Hepatocyte (in vitro differentiated cells): ENCODE measurements at regions not wholly inside any gene's neighbourhood (a gene's known extent, or its start where the extent isn't known, plus 50 kb on each side); places are given as distances from the start of the nearest gene placed in this dataset.
A peak's percentile ranks its signal among the peaks of the same experiment; 100 is the strongest.

Experiments
- DNase-seq: peaks from one replicate; pipeline ENCODE4 v3.0.0-alpha.2; 2016; ENCODE audit warnings: low spot score
- H2AFZ ChIP-seq: fragments of 200-600 bp; sonication (generic); 2 replicates; pipeline ENCODE4 v1.6.0; 2016; ENCODE audit warnings: antibody characterized with exemption, mild to moderate bottlenecking
- H3K27ac ChIP-seq: fragments of 200-600 bp; sonication (generic); 2 replicates; pipeline ENCODE4 v1.5.1; 2016; ENCODE audit warnings: mild to moderate bottlenecking
- H3K27me3 ChIP-seq: fragments of 200-600 bp; sonication (generic); 2 replicates; pipeline ENCODE4 v1.6.1; 2016
- H3K36me3 ChIP-seq: fragments of 200-600 bp; sonication (generic); replicated peaks from 2 replicates; pipeline ENCODE4 v1.5.1; 2016; ENCODE audit warnings: low read depth; ENCODE audit not compliant: insufficient read depth
- H3K4me1 ChIP-seq: fragments of 200-600 bp; sonication (generic); 2 replicates; pipeline ENCODE4 v1.5.1; 2016; ENCODE audit warnings: mild to moderate bottlenecking, moderate library complexity; ENCODE audit not compliant: insufficient read depth
- H3K4me2 ChIP-seq: fragments of 200-600 bp; sonication (generic); 2 replicates; pipeline ENCODE4 v1.6.0; 2016
- H3K4me3 ChIP-seq: fragments of 200-600 bp; sonication (generic); 2 replicates; pipeline ENCODE4 v1.5.1; 2016; ENCODE audit warnings: mild to moderate bottlenecking
- H3K79me2 ChIP-seq: fragments of 200-600 bp; sonication (generic); 2 replicates; pipeline ENCODE4 v1.6.0; 2017; ENCODE audit warnings: mild to moderate bottlenecking
- H3K9me2 ChIP-seq: fragments of 200-600 bp; sonication (generic); replicated peaks from 2 replicates; pipeline ENCODE4 v1.6.0; 2017; ENCODE audit warnings: mild to moderate bottlenecking; ENCODE audit not compliant: insufficient read depth
- H3K9me3 ChIP-seq: fragments of 200-600 bp; sonication (generic); 2 replicates; pipeline ENCODE4 v1.5.1; 2016; ENCODE audit warnings: low read depth, mild to moderate bottlenecking
- H4K20me1 ChIP-seq: fragments of 200-600 bp; sonication (generic); 2 replicates; pipeline ENCODE4 v1.6.0; 2016; ENCODE audit warnings: mild to moderate bottlenecking; ENCODE audit not compliant: insufficient read depth, poor library complexity, severe bottlenecking
- EZH2 ChIP-seq: fragments of 200-600 bp; sonication (generic); IDR thresholded peaks from 2 replicates; pipeline ENCODE4 v1.6.1; 2016; ENCODE audit warnings: antibody characterized with exemption, mild to moderate bottlenecking, borderline replicate concordance
- EZH2phosphoT487 ChIP-seq: fragments of 200-600 bp; sonication (generic); IDR thresholded peaks from one replicate; pipeline ENCODE4 v1.6.1; 2018; ENCODE audit warnings: antibody characterized with exemption, mild to moderate bottlenecking, low read depth, moderate library complexity; ENCODE audit not compliant: unreplicated experiment, severe bottlenecking
- WGBS: methylation state at CpG from one replicate; pipeline ENCODE4 v1.1.6; 2016; ENCODE audit warnings: low lambda C conversion rate; ENCODE audit errors: missing lambda C conversion rate; 5-methylcytosine and 5-hydroxymethylcytosine counted together
- TF ChIP-seq, protein P1 (sequence below): fragments of 200-600 bp; sonication (generic); IDR thresholded peaks from 2 replicates; pipeline ENCODE4 v1.5.1; 2016; ENCODE audit warnings: antibody characterized with exemption, mild to moderate bottlenecking; ENCODE audit not compliant: poor library complexity

DNA sequence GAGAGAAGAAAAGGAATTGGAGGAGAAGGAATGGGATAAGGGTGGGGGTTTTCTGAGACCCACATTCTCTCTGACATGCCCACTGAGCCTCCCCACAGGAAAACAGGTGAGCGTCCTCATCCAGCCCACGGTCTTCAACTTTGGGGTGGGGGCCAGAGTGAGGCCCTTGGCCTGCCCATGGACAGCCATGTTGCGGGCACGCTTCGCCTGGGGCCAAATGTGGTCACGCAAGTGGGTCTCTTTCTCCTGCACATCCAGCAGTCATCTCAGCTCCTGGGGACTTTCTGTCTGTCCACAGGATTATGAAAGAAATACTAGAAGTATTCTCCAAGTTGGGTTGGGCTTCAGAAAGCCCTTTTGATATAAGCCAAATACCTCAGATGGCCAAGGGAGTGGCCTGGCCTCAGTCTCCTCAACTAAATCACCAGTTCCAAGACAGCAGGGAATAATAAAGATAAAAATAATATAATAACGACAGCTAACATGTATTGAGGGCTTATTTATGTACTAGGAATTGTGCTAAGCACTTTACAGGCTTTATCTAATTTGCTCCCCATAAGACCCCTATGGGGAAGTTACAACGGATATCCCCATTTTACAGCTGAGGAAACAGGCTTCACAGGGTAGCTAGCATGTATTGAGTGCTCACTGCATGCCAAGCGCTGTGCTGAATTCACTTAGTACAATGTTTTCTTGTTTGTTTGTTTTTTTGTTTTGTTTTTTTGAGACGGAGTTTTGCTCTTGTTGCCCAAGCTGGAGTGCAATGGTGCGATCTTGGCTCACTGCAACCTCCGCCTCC is 57.2 kb upstream of the LBX1 start:
- H3K9me2 ChIP-seq, result no peaks in the 10 kb centered on the region
- no peaks in the 10 kb centered on the region for H3K79me2 ChIP-seq
- no peaks in the 10 kb centered on the region for H4K20me1 ChIP-seq
- H3K4me2 ChIP-seq, result no peak overlapping the region
- H3K4me1 ChIP-seq, result peaks cover 11% of the 10 kb centered on the region
- H2AFZ ChIP-seq, result no peak overlapping the region
- 67% methylated on average over 12 of the region's 12 CpGs for WGBS
- H3K27me3 ChIP-seq, result peaks cover 97% of the 10 kb centered on the region
- no peak overlapping the region for H3K4me3 ChIP-seq
- no peak for TF ChIP-seq EZH2
- TF ChIP-seq EZH2phosphoT487, result no peak
- TF ChIP-seq, protein P1, sequence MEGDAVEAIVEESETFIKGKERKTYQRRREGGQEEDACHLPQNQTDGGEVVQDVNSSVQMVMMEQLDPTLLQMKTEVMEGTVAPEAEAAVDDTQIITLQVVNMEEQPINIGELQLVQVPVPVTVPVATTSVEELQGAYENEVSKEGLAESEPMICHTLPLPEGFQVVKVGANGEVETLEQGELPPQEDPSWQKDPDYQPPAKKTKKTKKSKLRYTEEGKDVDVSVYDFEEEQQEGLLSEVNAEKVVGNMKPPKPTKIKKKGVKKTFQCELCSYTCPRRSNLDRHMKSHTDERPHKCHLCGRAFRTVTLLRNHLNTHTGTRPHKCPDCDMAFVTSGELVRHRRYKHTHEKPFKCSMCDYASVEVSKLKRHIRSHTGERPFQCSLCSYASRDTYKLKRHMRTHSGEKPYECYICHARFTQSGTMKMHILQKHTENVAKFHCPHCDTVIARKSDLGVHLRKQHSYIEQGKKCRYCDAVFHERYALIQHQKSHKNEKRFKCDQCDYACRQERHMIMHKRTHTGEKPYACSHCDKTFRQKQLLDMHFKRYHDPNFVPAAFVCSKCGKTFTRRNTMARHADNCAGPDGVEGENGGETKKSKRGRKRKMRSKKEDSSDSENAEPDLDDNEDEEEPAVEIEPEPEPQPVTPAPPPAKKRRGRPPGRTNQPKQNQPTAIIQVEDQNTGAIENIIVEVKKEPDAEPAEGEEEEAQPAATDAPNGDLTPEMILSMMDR, result no peak
- no peaks in the 10 kb centered on the region for H3K36me3 ChIP-seq
- DNase-seq, result no peak
- no peaks in the 10 kb centered on the region for H3K9me3 ChIP-seq
- no peak overlapping the region for H3K27ac ChIP-seq

DNA sequence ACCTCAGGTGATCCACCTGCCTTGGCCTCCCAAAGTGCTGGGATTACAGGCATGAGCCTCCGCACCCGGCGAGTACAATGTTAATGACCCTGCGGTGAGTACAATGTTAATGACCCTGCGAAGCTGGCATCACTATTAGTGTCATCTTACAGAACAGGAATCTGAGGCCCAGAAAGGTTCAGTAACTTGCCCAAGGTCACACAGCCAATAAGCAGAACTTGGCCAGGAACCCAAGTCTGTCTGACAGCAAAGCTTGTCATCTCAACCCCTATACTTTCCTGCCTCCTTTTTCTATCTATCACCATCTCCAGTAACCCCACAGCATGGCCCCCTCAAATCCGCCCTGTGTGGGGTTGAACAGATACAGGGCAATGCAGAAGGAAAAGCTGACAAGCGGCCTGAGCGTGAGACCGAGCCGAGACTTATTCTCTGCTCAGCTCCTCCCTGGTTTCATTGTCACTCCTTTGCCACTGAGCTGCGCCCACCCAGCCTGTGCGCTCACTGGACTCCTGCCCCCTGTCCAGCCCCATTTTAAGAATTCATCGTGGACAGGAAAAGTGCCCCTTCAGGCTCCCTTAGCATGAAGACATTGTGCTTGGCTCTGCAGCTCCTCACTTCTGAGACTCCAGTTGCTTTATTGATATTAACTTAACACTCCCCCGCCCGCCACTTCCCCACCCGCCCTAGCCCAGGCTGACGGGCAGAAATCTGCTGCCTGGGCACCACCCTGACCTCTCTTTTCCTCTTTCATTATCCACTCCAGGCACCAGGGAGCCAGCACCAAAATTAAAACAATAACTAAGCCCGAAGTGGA is 58.1 kb upstream of the LBX1 start:
- Histone ChIP-seq H3K4me3 (no peak overlapping the region), H3K36me3 (no peaks in the 10 kb centered on the region), H2AFZ (no peak overlapping the region), H4K20me1 (no peaks in the 10 kb centered on the region), H3K9me2 (no peaks in the 10 kb centered on the region), H3K27me3 (peaks cover 93% of the 10 kb centered on the region), H3K9me3 (no peaks in the 10 kb centered on the region), H3K27ac (no peak overlapping the region), H3K4me1 (peaks cover 12% of the 10 kb centered on the region), H3K4me2 (no peak overlapping the region), H3K79me2 (no peaks in the 10 kb centered on the region)
- 40% methylated on average over 17 of the region's 18 CpGs for whole genome bisulfite sequencing
- TF ChIP-seq, protein P1, result no peak
- no peak for TF ChIP-seq EZH2
- TF ChIP-seq EZH2phosphoT487, result no peak
- no peak for DNase-seq

DNA sequence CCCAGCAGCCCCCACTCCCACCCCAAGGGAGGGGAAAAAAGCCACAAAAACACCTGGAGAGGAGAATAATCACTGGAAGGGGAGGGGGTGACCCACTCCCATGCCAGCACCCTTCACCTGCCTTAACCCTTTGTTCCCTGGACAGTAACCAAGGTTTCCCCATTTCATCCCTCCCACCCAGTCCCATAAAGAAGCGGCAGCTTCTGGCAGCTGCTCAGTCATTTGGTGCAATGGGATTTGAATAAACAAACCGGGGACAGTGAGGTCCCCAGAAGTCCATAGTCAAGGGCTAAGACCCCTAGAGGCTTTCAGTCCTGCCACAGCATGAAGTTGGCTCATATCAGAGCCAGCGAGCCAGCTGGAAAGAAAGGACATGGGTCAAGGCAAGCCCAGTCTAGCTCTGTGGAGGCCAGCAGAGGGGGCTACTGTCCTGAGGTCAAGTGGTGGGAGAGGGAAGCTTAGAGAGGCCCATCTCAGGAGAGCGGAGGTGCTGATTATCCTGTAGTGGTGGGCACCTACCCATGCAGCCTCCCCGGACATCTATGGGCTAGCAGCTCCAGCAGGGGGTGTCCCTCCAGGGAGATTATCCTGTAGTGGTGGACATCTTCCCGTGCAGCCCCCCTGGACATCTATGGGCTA is 58.9 kb upstream of the LBX1 start:
- H3K9me2 ChIP-seq, result no peaks in the 10 kb centered on the region
- H3K9me3 ChIP-seq, result no peaks in the 10 kb centered on the region
- TF ChIP-seq EZH2, result no peak
- TF ChIP-seq, protein P1, result peak; percentile 13
- WGBS, result 41% methylated on average over 6 of the region's 6 CpGs
- H2AFZ ChIP-seq, result no peak overlapping the region
- H3K36me3 ChIP-seq, result no peaks in the 10 kb centered on the region
- peaks cover 93% of the 10 kb centered on the region for H3K27me3 ChIP-seq
- H3K27ac ChIP-seq, result no peak overlapping the region
- H3K79me2 ChIP-seq, result no peaks in the 10 kb centered on the region
- no peak overlapping the region for H3K4me2 ChIP-seq
- no peak for DNase-seq
- no peak overlapping the region for H3K4me3 ChIP-seq
- no peaks in the 10 kb centered on the region for H4K20me1 ChIP-seq
- H3K4me1 ChIP-seq, result peaks cover 18% of the 10 kb centered on the region
